A549 (cell line): ENCODE measurements at regions not wholly inside any gene's neighbourhood (a gene's known extent, or its start where the extent isn't known, plus 50 kb on each side); places are given as distances from the start of the nearest gene placed in this dataset.

Experiments
- ATAC-seq, 2 experiments: fragments of 200-7000 bp in 1 of 2; fragments of >200 bp in 1 of 2; cut with Nextera tagmentation in 1 of 2; cut with Tn5 transposase in 1 of 2; 3 replicates each; pipeline versions ENCODE4 v1.8.0 to v1.9.1; 2018 to 2020; ENCODE audit warnings: mild to moderate bottlenecking in 1 of 2, moderate library complexity in 1 of 2
- CTCF ChIA-PET: fragments of 300-600 bp; sonication (Branson Sonifier 250); formaldehyde crosslinking; extraction: SDS; loops from one replicate; lab custom pipeline; 2021; ENCODE audit warnings: antibody characterized with exemption, inconsistent platforms; lab: Yijun Ruan, JAX
- POLR2A ChIA-PET: fragments of 350-600 bp; formaldehyde crosslinking; extraction: SDS; loops from one replicate; lab custom pipeline; 2021; ENCODE audit warnings: antibody characterized with exemption, inconsistent platforms; lab: Yijun Ruan, JAX
- DNase-seq, 2 experiments: peaks; one replicate each; pipeline versions ENCODE4 v3.0.0 to v3.0.0-alpha.2; 2011 to 2016; ENCODE audit warnings: low read depth in 1 of 2, low spot score in 1 of 2
- FAIRE-seq: peaks from 2 replicates; lab custom pipeline; 2011; peaks lifted over from hg19 to GRCh38; lab: Jason Lieb, UNC
- H3K27ac ChIP-seq, 2 experiments: fragments of >200 bp; sonication (Bioruptor Twin); formaldehyde crosslinking; 3 replicates each; pipeline ENCODE4 v1.5.1; 2016 to 2017
- H3K4me1 ChIP-seq: fragments of >200 bp; sonication (Bioruptor Twin); formaldehyde crosslinking; 3 replicates; pipeline ENCODE4 v1.6.1; 2016
- H3K4me2 ChIP-seq: fragments of >200 bp; sonication (Bioruptor Twin); formaldehyde crosslinking; 3 replicates; pipeline ENCODE4 v1.6.1; 2016
- H3K4me3 ChIP-seq: fragments of >200 bp; sonication (Bioruptor Twin); formaldehyde crosslinking; 3 replicates; pipeline ENCODE4 v1.5.1; 2016
- H3K9me3 ChIP-seq: fragments of >200 bp; sonication (Bioruptor Twin); formaldehyde crosslinking; 3 replicates; pipeline ENCODE4 v1.6.1; 2016
- BHLHE40 ChIP-seq: IDR thresholded peaks from 2 replicates; pipeline ENCODE4 v1.6.1; 2012; ENCODE audit warnings: low read depth, low read length, inconsistent platforms
- CEBPB ChIP-seq, 2 experiments: fragments of >200 bp in 1 of 2; sonication (Bioruptor Twin) in 1 of 2; formaldehyde crosslinking in 1 of 2; IDR thresholded peaks; 2 replicates each; pipeline ENCODE4 v1.6.1; 2012 to 2016
- CHD2 ChIP-seq: fragments of 150-350 bp; IDR thresholded peaks from 2 replicates; pipeline ENCODE4 v1.6.1; 2014; ENCODE audit warnings: low read length; ENCODE audit not compliant: partially characterized antibody
- ESRRA ChIP-seq: fragments of 150-350 bp; IDR thresholded peaks from 2 replicates; pipeline ENCODE4 v1.6.1; 2014; ENCODE audit warnings: mild to moderate bottlenecking, low read length, borderline replicate concordance
- FOXS1 ChIP-seq: fragments of 250-450 bp; sonication (Bioruptor Pico); IDR thresholded peaks from 2 replicates; pipeline ENCODE4 v1.5.0; 2020; ENCODE audit warnings: mild to moderate bottlenecking, moderate library complexity
- GATA3 ChIP-seq: IDR thresholded peaks from 2 replicates; pipeline ENCODE4 v1.6.1; 2012; ENCODE audit warnings: borderline replicate concordance
- HES2 ChIP-seq: fragments of >200 bp; sonication (Bioruptor Twin); formaldehyde crosslinking; IDR thresholded peaks from 2 replicates; pipeline ENCODE4 v1.6.1; 2016
- HOXB13 ChIP-seq: fragments of 250-450 bp; sonication (Bioruptor Pico); IDR thresholded peaks from 2 replicates; pipeline ENCODE4 v1.5.0; 2020; ENCODE audit warnings: low read depth, mild to moderate bottlenecking, moderate library complexity
- JUN ChIP-seq, 2 experiments: fragments of >200 bp; sonication (Bioruptor Twin); formaldehyde crosslinking; IDR thresholded peaks; 2 replicates in 1 of 2; 3 replicates in 1 of 2; pipeline ENCODE4 v1.6.1; 2016 to 2017
- JUNB ChIP-seq: fragments of >200 bp; sonication (Bioruptor Twin); formaldehyde crosslinking; IDR thresholded peaks from 2 replicates; pipeline ENCODE4 v1.6.1; 2016
- KDM5A ChIP-seq: fragments of 200-600 bp; sonication (generic); IDR thresholded peaks from 2 replicates; pipeline ENCODE4 v1.6.1; 2016; ENCODE audit warnings: antibody characterized with exemption, mild to moderate bottlenecking
- NR3C1 ChIP-seq: fragments of >200 bp; sonication (Bioruptor Twin); formaldehyde crosslinking; IDR thresholded peaks from 3 replicates; pipeline ENCODE4 v1.6.1; 2017
- PHF8 ChIP-seq: fragments of 200-600 bp; sonication (generic); IDR thresholded peaks from 2 replicates; pipeline ENCODE4 v1.6.1; 2016; ENCODE audit warnings: low read depth, mild to moderate bottlenecking, antibody characterized with exemption, moderate library complexity, borderline replicate concordance
- POLR2AphosphoS2 ChIP-seq: conservative IDR thresholded peaks from 2 replicates; pipeline ENCODE4 v1.6.1; 2012; ENCODE audit warnings: low read length, improper control_type of control experiment, inconsistent platforms
- RFX5 ChIP-seq: fragments of 450-650 bp; IDR thresholded peaks from 2 replicates; pipeline ENCODE4 v1.7.1; 2014; ENCODE audit warnings: antibody characterized with exemption, mild to moderate bottlenecking, moderate library complexity
- RNF2 ChIP-seq: fragments of 200-600 bp; sonication (generic); IDR thresholded peaks from 2 replicates; pipeline ENCODE4 v1.6.1; 2016; ENCODE audit warnings: low read depth, mild to moderate bottlenecking, antibody characterized with exemption, moderate library complexity, borderline replicate concordance
- SMC3 ChIP-seq: fragments of >200 bp; sonication (Bioruptor Twin); formaldehyde crosslinking; IDR thresholded peaks from 3 replicates; pipeline ENCODE4 v1.6.1; 2018; ENCODE audit warnings: inconsistent platforms
- SREBF2 ChIP-seq: fragments of 450-650 bp; IDR thresholded peaks from 2 replicates; pipeline ENCODE4 v1.6.1; 2014; ENCODE audit warnings: mild to moderate bottlenecking, moderate library complexity
- TP53 ChIP-seq: fragments of 250-450 bp; sonication (Bioruptor Pico); IDR thresholded peaks from 2 replicates; pipeline ENCODE4 v1.5.0; 2021; ENCODE audit warnings: mild to moderate bottlenecking, moderate library complexity
- ZC3H11A ChIP-seq: fragments of 450-650 bp; IDR thresholded peaks from 2 replicates; pipeline ENCODE4 v1.6.1; 2014; ENCODE audit warnings: antibody characterized with exemption, mild to moderate bottlenecking
- ZFP36 ChIP-seq: fragments of 450-650 bp; IDR thresholded peaks from 2 replicates; pipeline ENCODE4 v1.6.1; 2014; ENCODE audit warnings: borderline replicate concordance; ENCODE audit not compliant: partially characterized antibody
- ZNF302 ChIP-seq: fragments of 250-450 bp; sonication (Bioruptor Pico); IDR thresholded peaks from 2 replicates; pipeline ENCODE4 v1.9.0; 2021; ENCODE audit warnings: inconsistent platforms, mild to moderate bottlenecking, moderate library complexity
- WGBS: methylation state at CpG from one replicate; pipeline ENCODE4 v1.1.6; 2017; ENCODE audit errors: missing lambda C conversion rate; 5-methylcytosine and 5-hydroxymethylcytosine counted together
- TF ChIP-seq, protein P1 (sequence below): fragments of 450-650 bp; IDR thresholded peaks from 2 replicates; pipeline ENCODE4 v1.6.1; 2014; ENCODE audit warnings: antibody characterized with exemption
- TF ChIP-seq, protein P2 (sequence below): fragments of >200 bp; sonication (Bioruptor Twin); formaldehyde crosslinking; IDR thresholded peaks from 3 replicates; pipeline ENCODE4 v1.6.1; 2016
- TF ChIP-seq, protein P3 (sequence below): IDR thresholded peaks from 2 replicates; pipeline ENCODE4 v1.6.1; 2012; ENCODE audit warnings: low read depth, borderline replicate concordance
- TF ChIP-seq, protein P4 (sequence below): IDR thresholded peaks from 2 replicates; pipeline ENCODE4 v1.6.1; 2012

DNA sequence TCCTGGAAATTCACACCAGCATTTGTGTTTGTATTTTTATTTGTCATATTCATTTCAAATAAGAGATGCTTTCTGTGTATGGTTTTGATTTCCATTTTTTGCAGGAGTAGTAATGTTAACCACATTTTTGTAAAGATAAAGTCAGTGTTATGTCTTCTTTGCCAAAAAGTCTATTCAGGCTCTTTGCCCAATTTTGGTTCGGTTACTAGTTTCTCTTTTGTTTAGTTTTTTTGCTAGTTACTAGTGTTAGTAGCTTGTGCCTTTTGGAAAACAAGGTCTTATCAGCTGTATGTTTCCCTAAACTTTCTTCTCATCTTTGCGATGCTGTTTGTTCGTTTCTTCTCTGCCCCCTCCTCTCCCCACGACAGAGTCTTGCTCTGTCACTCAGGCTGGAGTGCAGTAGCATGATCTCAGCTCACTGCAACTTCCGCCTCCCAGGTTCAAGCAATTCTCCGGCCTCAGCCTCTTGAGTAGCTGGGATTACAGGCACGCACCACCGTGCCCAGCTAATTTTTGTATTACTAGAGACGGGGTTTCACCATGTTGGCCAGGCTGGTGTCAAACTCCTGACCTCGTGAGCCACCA lies 112.3 kb upstream of the GRK3 start:
- TF ChIP-seq GATA3 (no peak), CHD2 (no peak), RFX5 (no peak), HOXB13 (CRISPR knock-in tag) (no peak), CEBPB (IDR thresholded peaks at IDR 0.05) (no peak), NR3C1 (no peak), PHF8 (no peak), SREBF2 (no peak), POLR2AphosphoS2 (no peak), TP53 (no peak), ESRRA (no peak), FOXS1 (CRISPR knock-in tag) (no peak), ZFP36 (no peak), ZNF302 (CRISPR knock-in tag) (no peak), BHLHE40 (no peak), JUN (IDR thresholded peaks at IDR 0.05) (no peak)
- TF ChIP-seq, protein P1, sequence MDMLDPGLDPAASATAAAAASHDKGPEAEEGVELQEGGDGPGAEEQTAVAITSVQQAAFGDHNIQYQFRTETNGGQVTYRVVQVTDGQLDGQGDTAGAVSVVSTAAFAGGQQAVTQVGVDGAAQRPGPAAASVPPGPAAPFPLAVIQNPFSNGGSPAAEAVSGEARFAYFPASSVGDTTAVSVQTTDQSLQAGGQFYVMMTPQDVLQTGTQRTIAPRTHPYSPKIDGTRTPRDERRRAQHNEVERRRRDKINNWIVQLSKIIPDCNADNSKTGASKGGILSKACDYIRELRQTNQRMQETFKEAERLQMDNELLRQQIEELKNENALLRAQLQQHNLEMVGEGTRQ: no peak
- TF ChIP-seq, protein P2, sequence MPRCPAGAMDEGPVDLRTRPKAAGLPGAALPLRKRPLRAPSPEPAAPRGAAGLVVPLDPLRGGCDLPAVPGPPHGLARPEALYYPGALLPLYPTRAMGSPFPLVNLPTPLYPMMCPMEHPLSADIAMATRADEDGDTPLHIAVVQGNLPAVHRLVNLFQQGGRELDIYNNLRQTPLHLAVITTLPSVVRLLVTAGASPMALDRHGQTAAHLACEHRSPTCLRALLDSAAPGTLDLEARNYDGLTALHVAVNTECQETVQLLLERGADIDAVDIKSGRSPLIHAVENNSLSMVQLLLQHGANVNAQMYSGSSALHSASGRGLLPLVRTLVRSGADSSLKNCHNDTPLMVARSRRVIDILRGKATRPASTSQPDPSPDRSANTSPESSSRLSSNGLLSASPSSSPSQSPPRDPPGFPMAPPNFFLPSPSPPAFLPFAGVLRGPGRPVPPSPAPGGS: no peak
- TF ChIP-seq, all 56 proteins: peak for 0
- DNase-seq (no peak), ATAC-seq (no peak), FAIRE-seq (no peak)
- ChIA-PET CTCF (interaction anchor here (1.2 to 2.8 kb wide), 3 partner anchors 10 to 321 kb away, joined by 4 to 10 read pairs (median 5); no protein-coding TSS in a partner anchor), POLR2A (no interaction called here)
- peaks cover 8% of the 10 kb centered on the region; the same call in 1 of the 3 replicates for H3K4me1 ChIP-seq
- H3K4me2 ChIP-seq: no peak overlapping the region
- no peak overlapping the region for H3K4me3 ChIP-seq
- no peak overlapping the region for H3K27ac ChIP-seq
- WGBS: 86% methylated on average over 10 of the region's 10 CpGs
- H3K9me3 ChIP-seq: no peaks in the 10 kb centered on the region

DNA sequence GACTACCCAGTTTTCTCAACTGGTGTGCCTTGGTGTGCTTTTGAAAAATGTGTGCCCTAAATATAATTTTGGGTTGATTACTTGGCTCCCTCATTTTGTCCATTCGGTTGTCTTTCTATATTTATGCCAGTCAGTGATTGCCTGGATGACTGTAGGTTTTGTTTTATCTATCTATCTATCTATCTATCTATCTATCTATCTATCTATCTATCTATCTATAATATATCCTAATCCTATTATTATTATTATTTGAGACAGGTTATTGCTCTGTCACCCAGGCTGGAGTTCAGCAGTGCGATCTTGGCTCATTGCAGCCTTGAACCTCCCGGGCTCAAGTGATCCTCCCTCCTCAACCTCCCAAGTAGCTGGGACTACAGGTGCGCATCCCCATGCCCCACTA lies 111.4 kb upstream of the GRK3 start:
- Histone ChIP-seq H3K4me1 (peaks cover 8% of the 10 kb centered on the region; the same call in 1 of the 3 replicates), H3K27ac (no peak overlapping the region), H3K4me2 (no peak overlapping the region), H3K4me3 (no peak overlapping the region), H3K9me3 (no peaks in the 10 kb centered on the region)
- 93% methylated on average over 4 of the region's 4 CpGs for WGBS
- ATAC-seq (no peak), FAIRE-seq (no peak), DNase-seq (no peak)
- TF ChIP-seq HES2: no peak
- TF ChIP-seq SMC3: no peak
- TF ChIP-seq ZC3H11A: no peak
- TF ChIP-seq, protein P3, sequence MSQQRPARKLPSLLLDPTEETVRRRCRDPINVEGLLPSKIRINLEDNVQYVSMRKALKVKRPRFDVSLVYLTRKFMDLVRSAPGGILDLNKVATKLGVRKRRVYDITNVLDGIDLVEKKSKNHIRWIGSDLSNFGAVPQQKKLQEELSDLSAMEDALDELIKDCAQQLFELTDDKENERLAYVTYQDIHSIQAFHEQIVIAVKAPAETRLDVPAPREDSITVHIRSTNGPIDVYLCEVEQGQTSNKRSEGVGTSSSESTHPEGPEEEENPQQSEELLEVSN: no peak
- TF ChIP-seq JUNB: no peak
- TF ChIP-seq POLR2AphosphoS2: no peak
- no peak for TF ChIP-seq RNF2
- TF ChIP-seq KDM5A: no peak
- TF ChIP-seq GATA3: no peak
- TF ChIP-seq, protein P4, sequence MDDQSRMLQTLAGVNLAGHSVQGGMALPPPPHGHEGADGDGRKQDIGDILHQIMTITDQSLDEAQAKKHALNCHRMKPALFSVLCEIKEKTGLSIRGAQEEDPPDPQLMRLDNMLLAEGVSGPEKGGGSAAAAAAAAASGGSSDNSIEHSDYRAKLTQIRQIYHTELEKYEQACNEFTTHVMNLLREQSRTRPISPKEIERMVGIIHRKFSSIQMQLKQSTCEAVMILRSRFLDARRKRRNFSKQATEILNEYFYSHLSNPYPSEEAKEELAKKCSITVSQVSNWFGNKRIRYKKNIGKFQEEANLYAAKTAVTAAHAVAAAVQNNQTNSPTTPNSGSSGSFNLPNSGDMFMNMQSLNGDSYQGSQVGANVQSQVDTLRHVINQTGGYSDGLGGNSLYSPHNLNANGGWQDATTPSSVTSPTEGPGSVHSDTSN: no peak
- POLR2A ChIA-PET: no interaction called here
- CTCF ChIA-PET: interaction anchor here (1.2 to 2.8 kb wide), 4 partner anchors 9 to 320 kb away, joined by 3 to 10 read pairs (median 4); no protein-coding TSS in a partner anchor
